Muscle of back (tissue), 3 donors: ENCODE measurements at regions not wholly inside any gene's neighbourhood (a gene's known extent, or its start where the extent isn't known, plus 50 kb on each side); places are given as distances from the start of the nearest gene placed in this dataset.
A peak's percentile ranks its signal among the peaks of the same experiment; 100 is the strongest.
"Not testable (repeated sequence)": the region's sequence is repeated elsewhere in the genome, so short reads cannot be mapped to it uniquely, and the experiment has no call there.

ENCODE experiments used
- DNase-seq, 3 donors: peaks; one replicate each; pipeline versions ENCODE4 v3.0.0 to v3.0.0-alpha.2; 2013

GRCh38 chr20:53800883-53801604 lies 207.4 kb upstream of the ZNF217 start:
- DNase-seq = no peak

GRCh38 chr20:53800418-53800817 lies 206.8 kb upstream of the ZNF217 start:
- DNase-seq = no peak

- DNase-seq = no peak
Observed at GRCh38 chr20:53797085-53797484, 203.4 kb upstream of the ZNF217 start.

GRCh38 chr20:53795170-53795569 lies 201.5 kb upstream of the ZNF217 start:
- peak in 1 of 3 donors; percentile 14 for DNase-seq

- no peak for DNase-seq
Observed at GRCh38 chr20:53794529-53795115, 201.0 kb upstream of the ZNF217 start.

- no peak for DNase-seq
Observed at GRCh38 chr20:53793783-53794383, 200.2 kb upstream of the ZNF217 start.

GRCh38 chr20:53792946-53793536 lies 199.4 kb upstream of the ZNF217 start:
- DNase-seq = peak in 1 of 3 donors; percentile 46

- no peak for DNase-seq
Observed at GRCh38 chr20:53789989-53790675, 196.5 kb upstream of the ZNF217 start.

- DNase-seq = no peak
Observed at GRCh38 chr20:53788253-53789022, 194.8 kb upstream of the ZNF217 start.

- not testable (repeated sequence) for DNase-seq
Observed at GRCh38 chr20:53787491-53787931, 193.9 kb upstream of the ZNF217 start.

GRCh38 chr20:53786445-53787267 lies 193.0 kb upstream of the ZNF217 start:
- DNase-seq = no peak

- no peak for DNase-seq
Observed at GRCh38 chr20:53786071-53786444, 192.4 kb upstream of the ZNF217 start.

- DNase-seq = no peak
Observed at GRCh38 chr20:53785320-53785719, 191.7 kb upstream of the ZNF217 start.

- DNase-seq = no peak
Observed at GRCh38 chr20:53783768-53784167, 190.1 kb upstream of the ZNF217 start.

GRCh38 chr20:53782612-53783246 lies 189.1 kb upstream of the ZNF217 start:
- no peak for DNase-seq

GRCh38 chr20:53779822-53780221 lies 186.2 kb upstream of the ZNF217 start:
- DNase-seq = no peak

- DNase-seq = no peak
Observed at GRCh38 chr20:53778736-53779135, 185.1 kb upstream of the ZNF217 start.

GRCh38 chr20:53778041-53778516 lies 184.4 kb upstream of the ZNF217 start:
- DNase-seq = no peak

- DNase-seq = not testable (repeated sequence)
Observed at GRCh38 chr20:53777402-53777801, 183.8 kb upstream of the ZNF217 start.

GRCh38 chr20:53776858-53777257 lies 183.2 kb upstream of the ZNF217 start:
- DNase-seq = no peak
